HG03108 (cell line): ENCODE measurements at regions not wholly inside any gene's neighbourhood (a gene's known extent, or its start where the extent isn't known, plus 50 kb on each side); places are given as distances from the start of the nearest gene placed in this dataset.

Experiments used
- ATAC-seq: cut with Tn5 transposase; IDR thresholded peaks from one replicate; pipeline ENCODE4 v1.9.1; 2021; ENCODE audit warnings: moderate library complexity; ENCODE audit not compliant: unreplicated experiment

DNA sequence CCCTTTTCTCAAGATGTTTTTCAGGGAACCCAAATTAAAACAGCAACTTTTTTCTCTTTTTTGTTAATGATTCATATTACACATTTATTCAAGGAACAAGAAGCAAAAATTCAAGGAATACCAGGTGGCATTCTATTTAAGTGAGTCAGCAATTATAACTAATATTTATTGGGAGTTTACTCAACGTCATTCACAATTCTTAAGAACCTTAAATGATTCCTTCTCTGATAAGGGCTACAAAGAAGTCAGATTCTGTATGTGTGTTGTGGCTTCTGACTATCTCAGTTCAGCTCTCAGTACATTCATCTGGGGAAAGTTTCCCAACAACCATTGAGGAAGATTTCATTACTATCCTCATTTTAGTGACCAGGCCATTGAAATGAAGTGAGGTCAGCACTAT lies 470.7 kb upstream of the AKR1E2 start:
- no peak for ATAC-seq

DNA sequence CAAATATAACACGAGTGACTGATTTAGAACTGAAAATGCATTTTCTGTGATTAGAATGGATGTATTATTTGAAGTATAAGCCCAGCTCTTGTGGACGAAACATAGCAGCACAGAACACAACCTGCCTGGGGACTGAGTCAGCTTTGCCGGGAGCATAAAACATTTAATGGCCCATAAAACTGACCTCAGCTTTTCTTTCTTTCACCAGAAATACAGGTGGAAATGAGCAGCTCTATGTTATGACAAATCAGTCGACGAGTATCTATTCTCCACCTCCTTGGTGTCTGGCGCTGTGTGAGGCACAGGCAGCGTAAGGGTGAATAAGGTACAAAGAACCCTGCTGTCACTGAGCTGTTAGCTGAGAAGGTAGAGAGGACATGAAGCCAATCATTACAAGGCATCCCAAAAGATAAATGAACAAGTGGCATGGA lies 471.6 kb upstream of the AKR1E2 start:
- ATAC-seq: no peak

DNA sequence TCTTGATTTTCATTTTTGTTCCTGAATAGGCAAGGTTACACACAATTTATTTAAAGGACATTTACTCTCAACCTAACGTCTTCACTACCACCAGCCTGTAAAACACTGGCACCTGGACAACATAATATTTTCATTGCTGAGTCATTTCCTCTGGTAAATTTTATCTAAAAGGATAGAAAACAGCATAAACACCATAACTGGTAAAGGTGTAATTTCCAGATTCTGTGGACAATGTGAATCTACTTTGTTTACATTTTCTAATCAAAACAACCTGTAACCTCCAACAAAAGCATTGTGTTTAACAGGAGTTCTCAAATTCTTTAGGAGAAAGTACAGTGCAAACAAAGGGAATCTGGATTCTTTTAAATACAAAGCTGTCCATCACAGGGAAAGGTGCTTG lies 472.0 kb upstream of the AKR1E2 start:
- ATAC-seq: no peak

DNA sequence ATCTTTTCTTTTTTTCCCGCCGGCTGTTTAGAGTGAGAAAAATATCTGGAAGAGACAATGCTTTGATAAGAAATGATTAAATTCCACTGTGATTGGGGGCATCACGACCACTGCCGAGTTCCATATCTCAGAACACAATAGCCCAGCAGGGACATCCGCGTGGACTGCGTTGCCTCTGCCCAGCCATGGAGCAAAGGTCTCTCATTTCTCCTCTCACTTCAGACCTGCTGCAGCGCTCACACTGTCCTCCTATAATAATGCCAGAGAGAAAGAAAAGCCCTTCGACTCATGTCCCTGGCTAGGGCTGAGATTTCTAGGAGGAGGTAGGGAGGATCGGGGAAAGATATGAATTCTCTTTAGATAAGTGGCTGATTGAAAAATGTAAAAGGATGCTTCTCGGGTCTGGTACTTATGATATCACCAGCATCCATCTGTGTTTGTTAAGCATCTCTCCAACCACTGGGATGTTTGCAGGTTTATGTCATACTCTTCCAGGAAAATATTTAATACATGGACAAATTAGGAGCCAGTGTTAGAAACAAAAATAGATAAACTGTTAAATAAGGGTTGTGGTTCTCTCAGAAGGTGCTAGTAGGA lies 472.9 kb upstream of the AKR1E2 start:
- no peak for ATAC-seq

DNA sequence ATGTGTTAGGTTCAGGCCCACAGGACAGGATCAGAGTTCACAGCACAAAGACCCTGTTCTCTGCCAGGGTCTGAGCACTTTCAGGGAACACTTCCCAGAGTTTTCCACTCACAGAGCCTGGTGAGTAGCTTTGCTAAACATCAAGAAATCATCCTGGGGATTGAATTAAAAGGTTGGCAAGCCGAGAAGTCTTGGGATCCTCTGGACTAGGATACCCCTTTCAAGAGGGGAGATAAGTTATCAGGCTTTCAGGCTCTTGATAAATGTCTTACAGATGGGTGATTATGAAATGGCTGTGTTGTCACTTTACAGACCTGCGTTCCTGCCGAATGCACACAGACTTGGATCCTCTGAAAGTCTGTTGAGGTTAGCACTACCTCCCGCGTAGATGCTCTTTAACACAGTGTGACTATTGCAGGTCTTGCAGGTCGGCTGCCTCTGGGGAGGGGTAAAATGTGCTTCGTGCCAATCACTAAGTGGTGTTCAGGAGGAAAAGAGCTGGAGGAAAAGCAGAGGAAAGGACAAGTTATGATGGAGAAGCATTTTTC lies 473.5 kb upstream of the AKR1E2 start:
- no peak for ATAC-seq

DNA sequence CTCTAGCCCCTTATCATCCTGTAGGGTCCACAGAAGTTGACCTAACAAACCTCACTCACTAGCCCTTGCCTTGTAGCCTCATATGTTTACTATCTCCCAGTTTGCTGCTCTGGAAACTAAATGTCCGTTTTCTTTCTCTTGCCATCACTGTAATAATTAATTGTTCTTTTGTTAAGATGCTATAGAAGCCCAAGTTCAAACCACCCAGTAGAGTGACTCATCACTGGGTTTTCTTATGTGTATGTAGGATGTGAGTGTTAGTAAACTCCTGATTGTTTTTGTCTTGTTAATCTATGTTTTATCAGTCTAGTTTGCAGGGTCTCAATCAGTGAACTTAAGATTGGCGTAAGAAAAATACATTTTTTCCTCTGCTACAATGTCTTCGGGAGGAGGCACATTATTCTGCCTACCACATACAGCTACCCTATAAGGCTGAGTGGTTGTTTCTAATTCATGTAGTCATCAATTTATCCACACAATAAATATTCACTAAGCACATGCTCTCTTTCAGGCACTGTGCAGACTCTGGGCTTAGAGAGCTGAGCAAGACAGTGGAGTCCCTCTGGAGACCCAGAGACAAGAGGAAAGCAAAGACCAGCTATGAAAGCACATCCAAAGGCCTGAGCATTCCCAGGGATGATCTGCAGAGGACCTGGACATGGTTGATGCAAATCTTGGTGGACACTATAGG lies 474.1 kb upstream of the AKR1E2 start:
- no peak for ATAC-seq

DNA sequence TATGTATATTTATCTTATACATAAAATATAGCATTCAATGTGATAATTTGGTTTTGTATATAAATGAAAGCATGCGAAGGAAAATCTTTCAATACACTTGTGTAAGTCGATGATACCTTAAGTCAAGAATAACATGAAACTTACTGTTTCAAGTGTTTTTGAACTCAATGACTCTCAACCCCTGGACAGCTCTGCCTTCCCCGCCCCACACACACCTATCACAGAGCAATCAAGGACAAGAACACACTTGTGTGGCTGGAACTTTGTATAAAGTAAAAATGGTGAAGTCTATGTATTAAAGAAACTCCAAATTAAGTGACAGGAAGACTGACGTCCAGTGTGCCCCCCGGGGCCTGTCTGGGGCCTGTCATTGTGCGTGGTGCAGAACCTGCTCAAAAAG lies 478.6 kb upstream of the AKR1E2 start:
- no peak for ATAC-seq

DNA sequence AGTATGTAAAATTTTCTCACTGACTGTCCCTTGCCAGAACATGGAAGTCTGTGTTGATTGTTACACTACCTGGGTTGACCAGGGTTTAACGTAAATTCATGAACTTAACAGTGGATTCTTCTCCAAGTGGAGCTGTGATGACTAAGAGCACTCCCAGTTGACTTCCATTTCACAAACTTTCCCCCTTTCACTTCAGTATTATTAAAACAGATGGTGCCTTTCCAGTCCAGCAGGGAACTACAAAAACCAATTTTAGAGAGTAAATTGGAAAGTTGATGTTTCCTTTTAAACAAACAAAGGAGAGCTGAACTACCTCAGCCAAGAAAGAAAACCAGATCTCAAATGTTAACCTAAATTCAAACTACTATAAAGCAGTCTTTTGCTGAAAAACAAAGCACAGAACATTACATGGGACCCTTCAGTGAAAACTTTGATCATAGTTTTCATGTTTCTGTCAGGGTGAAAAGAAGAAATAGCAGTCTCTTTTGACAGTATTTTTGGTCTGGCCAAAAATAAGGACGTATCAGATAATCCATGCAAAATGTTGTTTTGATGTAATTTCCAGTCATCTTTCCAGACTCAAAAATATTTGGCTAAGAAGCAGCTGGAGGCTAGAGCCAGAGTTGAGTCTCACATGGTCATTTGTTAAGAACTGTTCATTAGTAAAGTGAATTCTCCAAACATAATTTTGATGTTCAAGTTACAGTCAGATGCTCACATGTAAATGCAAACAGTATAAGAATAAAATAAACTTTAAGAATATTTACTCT lies 479.9 kb upstream of the AKR1E2 start:
- ATAC-seq: no peak

DNA sequence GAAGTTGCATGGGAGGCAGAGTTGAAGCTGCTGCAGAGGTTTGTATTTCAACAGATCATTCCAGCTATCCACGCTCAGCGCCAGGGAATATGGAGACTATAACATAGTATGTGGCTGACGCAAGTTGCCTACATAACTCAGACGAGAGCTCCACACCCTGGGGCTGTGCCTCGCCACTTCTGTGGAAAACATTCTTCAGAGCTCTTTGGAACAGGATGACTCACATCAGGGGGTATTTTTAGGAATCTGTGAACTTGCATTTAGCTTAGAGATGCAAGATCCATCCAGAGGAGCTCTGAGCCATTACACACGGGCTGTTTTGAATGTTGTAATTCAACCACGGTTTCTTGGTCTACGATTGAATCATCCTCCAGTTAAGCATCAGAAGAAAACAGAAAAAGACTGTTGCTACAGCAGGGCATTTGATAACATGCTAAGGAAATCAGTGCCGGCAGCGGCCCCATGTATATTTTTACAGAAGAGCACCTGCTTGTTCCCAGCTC lies 481.5 kb upstream of the AKR1E2 start:
- ATAC-seq: no peak

DNA sequence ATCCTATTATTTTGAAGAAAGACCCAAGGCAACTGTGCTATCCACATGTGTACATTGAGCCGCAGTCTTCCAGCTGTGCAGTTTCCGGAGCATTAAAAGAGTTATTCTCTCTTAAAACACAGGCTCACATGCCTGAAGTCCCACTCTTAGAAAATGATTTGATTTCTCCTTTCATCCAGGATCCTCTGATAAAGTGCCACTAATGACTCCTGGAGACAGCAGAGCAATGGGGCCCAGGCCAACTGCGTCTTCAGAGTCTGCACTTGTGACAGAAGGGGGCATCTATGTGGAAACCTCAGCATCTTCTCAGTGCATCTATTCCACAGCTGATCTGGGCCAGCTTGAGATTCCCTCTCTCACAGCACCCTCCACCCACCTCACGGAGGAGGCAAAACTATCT lies 482.1 kb upstream of the AKR1E2 start:
- ATAC-seq: no peak

DNA sequence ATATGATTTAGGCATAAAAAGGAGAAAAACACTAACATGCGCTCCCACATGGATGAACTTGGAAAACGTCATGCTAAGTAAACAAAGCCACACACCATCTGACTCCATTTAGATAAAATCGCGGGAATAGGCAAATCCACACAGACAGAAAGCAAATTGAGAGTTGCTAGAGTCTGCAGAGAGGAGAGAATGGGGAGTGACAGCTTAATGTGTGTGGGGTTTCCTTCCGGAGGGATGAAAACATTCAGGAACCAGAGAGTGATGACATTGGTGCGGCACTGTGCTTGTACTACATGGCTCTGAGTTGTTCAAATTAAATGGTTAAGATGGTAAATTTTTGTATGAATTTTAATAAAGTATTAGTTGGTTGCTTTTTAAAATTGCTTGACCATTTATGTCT lies 482.9 kb upstream of the AKR1E2 start:
- no peak for ATAC-seq

DNA sequence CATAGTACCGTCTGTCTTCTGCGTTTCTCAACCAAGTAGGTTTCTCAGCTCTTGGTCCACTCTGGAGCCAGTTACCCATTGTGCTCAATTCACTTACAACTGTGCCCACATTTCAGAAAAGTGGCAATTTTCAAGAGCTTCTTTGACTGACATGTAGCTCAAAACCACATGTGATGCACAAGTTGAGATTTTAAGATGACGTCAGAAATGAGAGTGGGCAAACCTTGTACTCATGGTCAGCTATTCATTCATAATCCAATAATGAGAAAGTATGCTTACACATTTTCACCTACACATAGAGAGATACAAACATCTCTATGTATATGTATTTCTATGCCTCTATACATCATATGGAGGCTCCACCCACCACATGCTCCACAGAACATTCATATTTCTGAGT lies 487.2 kb upstream of the AKR1E2 start:
- ATAC-seq: no peak

DNA sequence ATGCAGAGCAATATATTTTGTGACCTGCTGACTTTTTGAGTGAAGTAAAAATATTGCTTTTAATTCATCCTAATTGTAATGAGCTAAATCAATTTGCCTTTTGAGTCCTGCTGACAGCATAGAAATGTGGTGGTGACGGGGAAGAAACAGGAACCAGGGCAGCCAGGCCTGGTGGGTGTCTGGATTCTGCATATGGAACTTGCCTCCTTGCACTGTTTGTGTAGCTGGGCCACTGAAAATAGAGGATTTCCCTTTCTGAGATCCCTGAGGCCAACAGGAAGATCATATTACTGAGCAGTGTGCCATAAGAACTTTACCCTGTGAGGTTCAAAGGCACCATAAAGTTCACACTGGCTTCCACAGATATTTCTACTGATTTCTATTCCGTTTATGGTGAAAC lies 488.4 kb upstream of the AKR1E2 start:
- ATAC-seq: no peak

DNA sequence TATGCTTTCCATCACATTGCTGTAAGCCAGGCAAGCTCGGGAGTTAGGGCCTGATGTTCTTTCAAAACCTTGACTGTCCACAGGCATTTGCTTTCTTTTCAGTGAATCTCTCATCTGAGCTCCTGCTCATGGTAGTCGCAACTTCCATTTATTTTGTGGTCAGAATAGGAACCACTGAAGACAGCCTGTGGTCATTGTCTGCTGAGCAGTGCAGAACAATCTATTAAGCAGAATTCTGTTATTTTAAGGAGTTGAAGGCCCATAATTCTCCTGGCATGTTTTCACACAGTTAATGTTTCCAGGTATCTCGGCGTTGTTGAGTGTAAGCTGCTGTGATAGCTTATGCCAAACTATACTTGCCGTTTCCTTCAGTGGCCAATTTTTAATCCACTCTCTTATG lies 491.1 kb upstream of the AKR1E2 start:
- no peak for ATAC-seq

DNA sequence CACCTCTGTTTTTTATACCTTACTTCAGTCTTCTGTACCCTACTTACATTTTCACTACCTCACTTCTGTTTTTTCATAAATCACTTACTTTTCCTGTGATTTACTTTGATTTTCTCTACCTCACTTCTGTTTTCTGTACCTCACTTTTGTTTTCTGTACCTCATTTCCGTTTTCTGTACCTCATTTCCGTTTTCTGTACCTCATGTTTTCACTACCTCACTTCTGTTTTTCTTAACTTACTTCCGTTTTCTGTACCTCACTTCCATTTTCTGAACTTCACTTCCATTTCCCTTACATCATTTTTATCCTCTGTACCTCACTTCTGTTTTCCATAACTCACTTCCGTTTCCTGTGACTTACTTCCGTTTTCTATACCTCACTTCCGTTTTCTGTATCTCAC lies 492.0 kb upstream of the AKR1E2 start:
- no peak for ATAC-seq

DNA sequence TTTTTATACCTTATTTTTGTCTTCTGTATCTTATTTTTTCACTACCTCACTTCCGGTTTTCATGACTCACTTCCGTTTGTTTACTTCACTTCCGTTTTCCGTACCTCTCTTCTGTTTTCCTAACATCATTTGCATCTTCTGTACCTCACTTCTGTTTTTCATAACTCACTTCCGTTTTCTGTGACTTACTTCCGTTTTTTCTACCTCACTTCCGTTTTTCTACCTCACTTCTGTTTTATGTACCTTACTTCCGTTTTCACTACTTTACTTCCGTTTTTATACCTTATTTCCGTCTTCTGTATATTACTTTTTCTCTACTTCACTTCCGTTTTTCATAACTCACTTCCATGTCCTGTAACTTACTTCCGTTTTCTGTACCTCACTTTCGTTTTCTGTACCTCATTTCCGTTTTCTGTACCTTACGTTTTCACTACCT lies 492.5 kb upstream of the AKR1E2 start:
- no peak for ATAC-seq

DNA sequence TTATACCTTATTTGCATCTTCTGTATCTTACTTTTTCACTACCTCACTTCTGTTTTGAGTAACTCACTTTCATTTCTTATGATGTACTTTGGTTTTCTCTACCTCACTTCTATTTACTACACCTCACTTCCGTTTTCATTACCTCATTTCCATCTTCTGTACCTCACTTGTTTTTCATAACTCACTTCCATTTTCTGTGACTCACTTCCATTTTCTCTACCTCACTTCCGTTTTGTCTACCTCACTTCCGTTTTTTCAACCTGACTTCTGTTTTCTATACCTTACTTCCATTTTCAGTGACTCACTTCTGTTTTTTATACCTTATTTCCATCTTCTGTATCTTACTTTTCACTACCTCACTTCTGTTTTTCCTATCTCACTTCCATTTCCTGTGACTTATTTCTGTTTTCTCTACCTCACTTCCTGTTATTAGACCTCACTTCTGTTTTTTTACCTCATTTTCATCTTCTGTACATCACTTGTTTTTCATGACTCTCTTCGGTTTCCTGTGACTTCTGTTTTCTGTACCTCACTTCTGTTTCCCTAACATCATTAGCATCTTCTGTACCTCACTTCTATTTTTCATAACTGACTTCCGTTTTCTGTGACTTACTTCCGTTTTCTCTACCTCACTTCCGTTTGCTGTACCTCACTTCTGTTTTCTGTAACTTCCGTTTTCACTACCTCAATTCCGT lies 493.1 kb upstream of the AKR1E2 start:
- ATAC-seq: no peak

DNA sequence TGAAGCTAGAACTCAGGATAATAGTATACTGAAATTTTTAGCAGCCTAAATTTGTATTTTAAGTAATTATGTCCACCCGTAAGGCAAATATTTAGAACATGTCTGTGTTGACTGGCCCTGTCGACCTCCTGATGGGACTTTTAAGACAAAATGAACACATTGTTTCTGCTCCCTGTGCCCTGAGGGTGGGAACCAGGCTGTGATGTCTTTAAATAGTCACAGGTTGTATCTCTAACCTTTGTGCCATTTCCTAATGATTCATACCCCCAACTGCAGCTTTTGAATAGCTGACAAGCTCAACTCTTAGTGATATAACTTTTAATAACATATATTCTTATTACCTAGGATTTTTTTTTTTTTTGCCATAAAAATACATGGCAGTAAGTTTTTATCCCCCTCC lies 494.9 kb upstream of the AKR1E2 start:
- no peak for ATAC-seq

DNA sequence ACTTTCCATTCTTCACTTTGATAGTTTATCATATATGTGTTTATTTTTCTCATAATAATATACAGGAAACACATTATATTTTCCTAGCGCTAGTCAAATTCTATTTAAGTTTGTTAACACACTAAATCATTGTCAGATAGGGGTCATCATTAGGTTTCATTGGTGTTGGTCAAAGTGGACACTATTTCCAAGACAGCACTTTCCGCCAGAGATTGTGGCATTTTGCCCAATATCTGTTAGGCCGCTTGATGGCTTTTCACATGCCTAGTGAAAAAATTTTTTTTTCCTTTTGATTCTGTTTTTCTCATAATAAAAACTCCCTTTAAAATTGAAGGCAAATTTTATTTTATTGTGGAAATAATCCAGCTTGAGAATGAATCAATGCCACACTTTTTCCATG lies 495.4 kb upstream of the AKR1E2 start:
- ATAC-seq: no peak

DNA sequence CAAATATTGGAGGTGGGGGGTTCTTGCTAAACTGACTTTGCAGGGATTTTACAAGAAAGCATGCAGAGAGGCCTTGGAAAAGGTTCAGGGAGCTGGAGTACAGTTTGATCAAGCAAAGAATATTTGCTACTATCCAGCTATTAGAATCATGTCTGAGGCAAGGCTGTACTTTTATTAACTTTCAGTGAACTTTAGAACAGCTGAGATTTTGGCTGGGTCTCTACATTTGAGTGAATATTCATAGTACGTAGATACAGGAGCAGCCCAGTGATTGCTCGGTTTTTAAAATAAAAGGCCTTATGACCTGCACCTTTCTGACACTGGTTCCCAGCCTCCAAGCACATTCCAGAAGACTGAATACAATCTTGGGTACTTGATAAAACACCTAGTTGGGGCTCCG lies 496.8 kb upstream of the AKR1E2 start:
- no peak for ATAC-seq

DNA sequence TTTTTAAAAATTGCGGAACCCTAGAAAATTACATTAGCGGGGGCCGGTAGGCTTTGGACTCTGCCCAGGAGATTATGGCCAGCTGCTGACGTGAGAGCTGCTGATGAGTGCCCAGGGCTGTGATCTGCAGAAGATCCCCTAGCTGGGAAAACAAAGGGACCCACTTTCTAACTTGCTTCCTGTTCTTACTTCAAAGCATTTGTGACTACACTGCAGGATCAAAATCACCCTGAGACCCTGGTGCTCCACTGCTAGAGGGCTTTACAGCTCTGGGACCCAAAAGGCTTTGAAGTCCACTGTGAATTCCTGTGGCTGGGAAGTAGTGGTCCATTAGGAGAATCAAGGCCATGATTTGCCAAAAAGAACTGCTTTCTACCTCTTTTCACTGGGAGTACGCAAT lies 499.4 kb upstream of the AKR1E2 start:
- no peak for ATAC-seq
